ENCODE measurements at regions not wholly inside any gene's neighbourhood (a gene's known extent, or its start where the extent isn't known, plus 50 kb on each side); places are given as distances from the start of the nearest gene placed in this dataset.

- TF ChIP-seq, protein P1, sequence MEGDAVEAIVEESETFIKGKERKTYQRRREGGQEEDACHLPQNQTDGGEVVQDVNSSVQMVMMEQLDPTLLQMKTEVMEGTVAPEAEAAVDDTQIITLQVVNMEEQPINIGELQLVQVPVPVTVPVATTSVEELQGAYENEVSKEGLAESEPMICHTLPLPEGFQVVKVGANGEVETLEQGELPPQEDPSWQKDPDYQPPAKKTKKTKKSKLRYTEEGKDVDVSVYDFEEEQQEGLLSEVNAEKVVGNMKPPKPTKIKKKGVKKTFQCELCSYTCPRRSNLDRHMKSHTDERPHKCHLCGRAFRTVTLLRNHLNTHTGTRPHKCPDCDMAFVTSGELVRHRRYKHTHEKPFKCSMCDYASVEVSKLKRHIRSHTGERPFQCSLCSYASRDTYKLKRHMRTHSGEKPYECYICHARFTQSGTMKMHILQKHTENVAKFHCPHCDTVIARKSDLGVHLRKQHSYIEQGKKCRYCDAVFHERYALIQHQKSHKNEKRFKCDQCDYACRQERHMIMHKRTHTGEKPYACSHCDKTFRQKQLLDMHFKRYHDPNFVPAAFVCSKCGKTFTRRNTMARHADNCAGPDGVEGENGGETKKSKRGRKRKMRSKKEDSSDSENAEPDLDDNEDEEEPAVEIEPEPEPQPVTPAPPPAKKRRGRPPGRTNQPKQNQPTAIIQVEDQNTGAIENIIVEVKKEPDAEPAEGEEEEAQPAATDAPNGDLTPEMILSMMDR (IDR thresholded peaks at IDR 0.05; ENCODE audit: low read depth, low read length): no peak
- TF ChIP-seq POLR2A (IDR thresholded peaks at IDR 0.05; ENCODE audit: extremely low read depth, insufficient read length) (no peak), MAX (IDR thresholded peaks at IDR 0.05; ENCODE audit: low read depth, low read length) (no peak)
These were observed 1388.0 kb downstream of the EFNB2 start for GRCh38 chr13:105147461-105147860.

Measured in NB4 (cell line).